ENCODE measurements at regions not wholly inside any gene's neighbourhood (a gene's known extent, or its start where the extent isn't known, plus 50 kb on each side); places are given as distances from the start of the nearest gene placed in this dataset.

- no peak overlapping the region for H3K4me2 ChIP-seq (ENCODE audit: insufficient read depth, low read length)
- no peaks in the 10 kb centered on the region for H3K36me3 ChIP-seq (ENCODE audit: control insufficient read depth in 2 of 2, extremely low read depth in 1 of 2, insufficient read depth in 2 of 2, low read length in 2 of 2)
- FAIRE-seq (no peak), DNase-seq (ENCODE audit: low read depth, low spot score) (no peak)
- no peaks in the 10 kb centered on the region for H4K20me1 ChIP-seq (replicated peaks; ENCODE audit: control insufficient read depth, extremely low read depth, insufficient read depth, low read length)
- intact Hi-C loops (cut with micrococcal nuclease) = no loop called here
- no peaks in the 10 kb centered on the region for H3K9me1 ChIP-seq (replicated peaks; ENCODE audit: control insufficient read depth, extremely low read depth, insufficient read depth, low read length)
- no peak overlapping the region for H3K9ac ChIP-seq (replicated peaks; ENCODE audit: extremely low read depth, insufficient read depth, low read length)
- H3K27ac ChIP-seq (ENCODE audit: insufficient read depth, low read depth, low read length) = no peak overlapping the region
- TF ChIP-seq JUN (IDR thresholded peaks at IDR 0.05; ENCODE audit: borderline replicate concordance, insufficient read depth, insufficient read length, low read depth) (no peak), CTCF (IDR thresholded peaks at IDR 0.05; ENCODE audit: extremely low read depth in 1 of 2, insufficient read depth in 1 of 2, low read depth in 1 of 2, low read length in 2 of 2) (no peak), MYC (IDR thresholded peaks at IDR 0.05; ENCODE audit: low read depth, low read length) (no peak), GATA2 (IDR thresholded peaks at IDR 0.05; ENCODE audit: insufficient read depth, insufficient read length, low read depth, low read length) (no peak), POLR2A (IDR thresholded peaks at IDR 0.05; ENCODE audit: low read depth, low read length) (no peak), MAX (IDR thresholded peaks at IDR 0.05; ENCODE audit: insufficient read depth, insufficient read length) (no peak), POLR2AphosphoS5 (IDR thresholded peaks at IDR 0.05; ENCODE audit: insufficient read depth, low read depth, low read length) (no peak), EZH2 (IDR thresholded peaks at IDR 0.05; ENCODE audit: borderline replicate concordance, low read depth, low read length, severe bottlenecking) (no peak), FOS (IDR thresholded peaks at IDR 0.05; ENCODE audit: borderline replicate concordance, insufficient read depth, low read length) (no peak)
- H3K79me2 ChIP-seq (ENCODE audit: control insufficient read depth, insufficient read depth, low read length) = no peaks in the 10 kb centered on the region
- POLR2A ChIA-PET = no interaction called here
- no peak overlapping the region for H3K4me3 ChIP-seq (replicated peaks in 1 of 3; ENCODE audit: insufficient read depth in 1 of 3, low read depth in 1 of 3, low read length in 3 of 3)
- CTCF ChIA-PET = interaction anchor here (0.9 to 1.0 kb wide), 2 partner anchors 11 to 18 kb away, joined by 3 read pairs; no protein-coding TSS in a partner anchor
- H3K27me3 ChIP-seq (ENCODE audit: control insufficient read depth in 2 of 2, insufficient read depth in 2 of 2, low read length in 2 of 2) = no peaks in the 10 kb centered on the region
- H3K4me1 ChIP-seq (ENCODE audit: control insufficient read depth, extremely low read depth, insufficient read depth, low read length) = no peaks in the 10 kb centered on the region
- BruUV-seq (replicated peaks) = no TSS peak
- H3K9me3 ChIP-seq (replicated peaks; ENCODE audit: control insufficient read depth, insufficient read depth, low read length) = no peaks in the 10 kb centered on the region
- H2AFZ ChIP-seq (ENCODE audit: low read depth, low read length) = no peak overlapping the region
- dilution Hi-C loops (cut with MboI; ENCODE audit: extremely low pct_ligation_motif_present, low sequenced_read_pairs) = no loop called here
Observed at GRCh38 chr3:153495422-153495821, 333.4 kb downstream of the RAP2B start.
